ENCODE measurements at regions not wholly inside any gene's neighbourhood (a gene's known extent, or its start where the extent isn't known, plus 50 kb on each side); places are given as distances from the start of the nearest gene placed in this dataset.

DNA sequence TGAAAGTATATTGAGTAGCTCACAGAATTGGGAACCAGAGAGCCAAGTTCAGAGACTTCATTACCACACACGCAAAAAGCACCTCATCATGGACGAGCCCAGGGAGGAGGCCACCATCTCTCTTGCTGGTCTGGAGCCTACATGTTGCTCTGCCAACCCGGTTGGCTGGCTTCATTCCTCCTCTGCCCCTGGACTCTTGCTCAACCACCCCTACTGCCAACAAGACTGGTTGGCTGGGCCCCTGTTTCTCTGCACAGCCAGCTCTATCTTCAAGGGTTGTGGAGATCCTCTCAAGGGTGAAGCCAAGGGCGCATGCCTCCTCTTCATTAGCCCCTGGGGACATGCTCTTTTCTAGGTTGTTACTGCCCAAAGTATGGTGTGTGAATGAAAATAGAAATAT lies 142.7 kb downstream of the JCAD start:
- H3K27me3 Mint-ChIP-seq (ENCODE audit: low read depth): peaks cover 19% of the 10 kb centered on the region
- Histone ChIP-seq H2BK20ac (ENCODE audit: low read depth, low read length, poor library complexity, severe bottlenecking) (no peak overlapping the region), H2BK120ac (ENCODE audit: low read depth, low read length, poor library complexity, severe bottlenecking) (no peak overlapping the region)

More for the DNA sequence above, 142.7 kb downstream of the JCAD start:
- no peak overlapping the region for H3K4ac ChIP-seq (ENCODE audit: low read depth, low read length)
- no CpG with 5 or more reads among the region's 4 CpGs for WGBS (ENCODE audit: extremely low coverage, insufficient read length, low lambda C conversion rate)
- no peaks in the 10 kb centered on the region for H3K27me3 ChIP-seq (ENCODE audit: insufficient read depth, low read length)
- Mint-ChIP-seq H3K27ac (no peak overlapping the region), H3K9me3 (0 out of 5 replicates have a peak, but pooled peaks cover 0 to under 1% of the 10 kb centered on the region in 2 experiments), H3K4me1 (no peaks in the 10 kb centered on the region), H3K4me3 (no peak overlapping the region), H3K36me3 (ENCODE audit: insufficient read depth in 1 of 3, low read depth in 3 of 3) (0 out of 7 replicates have a peak, but pooled peaks cover 0 to under 1% (median 0%) of the 10 kb centered on the region in 3 experiments)
- H2AK5ac ChIP-seq (ENCODE audit: insufficient read length, low read length): no peak overlapping the region
- H3K23me2 ChIP-seq (ENCODE audit: insufficient read length, low read depth, low read length, poor library complexity, severe bottlenecking): no peaks in the 10 kb centered on the region
- H3K4me2 ChIP-seq (ENCODE audit: insufficient read depth, insufficient read length, low read length): no peak overlapping the region
- H3K9me3 ChIP-seq (ENCODE audit: control insufficient read depth, low read depth, low read length): no peaks in the 10 kb centered on the region
- H2BK15ac ChIP-seq (ENCODE audit: low read depth, low read length): no peak overlapping the region
- H3T11ph ChIP-seq (ENCODE audit: low read length): no peak overlapping the region
- no peak overlapping the region for H3K23ac ChIP-seq (ENCODE audit: insufficient read length, low read depth, low read length)
- H2BK12ac ChIP-seq (ENCODE audit: insufficient read length, low read depth, low read length): no peak overlapping the region
- no peaks in the 10 kb centered on the region for H4K20me1 ChIP-seq (ENCODE audit: control insufficient read depth, insufficient read depth, insufficient read length)
- H4K8ac ChIP-seq (replicated peaks; ENCODE audit: insufficient read length, low read depth, low read length): no peak overlapping the region
- TF ChIP-seq CTCF (conservative IDR thresholded peaks at IDR 0.05): no peak
- no peak overlapping the region for H3K56ac ChIP-seq (ENCODE audit: insufficient read length, low read depth, low read length)
- H3K79me1 ChIP-seq (ENCODE audit: insufficient read depth, low read depth, low read length, poor library complexity, severe bottlenecking): no peaks in the 10 kb centered on the region
- H3K9ac ChIP-seq (ENCODE audit: extremely low read depth, insufficient read length, low read length): no peak overlapping the region
- DNase-seq: no peak
- no peak overlapping the region for H2AFZ ChIP-seq (ENCODE audit: low read length)
- H3K14ac ChIP-seq (ENCODE audit: insufficient read depth, low read length): no peak overlapping the region
- H3K4me1 ChIP-seq (ENCODE audit: insufficient read depth, low read length): no peaks in the 10 kb centered on the region
- H3K18ac ChIP-seq (ENCODE audit: insufficient read length, low read depth, low read length): no peak overlapping the region
- H3K79me2 ChIP-seq (ENCODE audit: insufficient read depth, low read length): no peaks in the 10 kb centered on the region
- no peak overlapping the region for H4K91ac ChIP-seq (ENCODE audit: insufficient read length, low read depth, low read length)
- no peak overlapping the region for H4K5ac ChIP-seq (ENCODE audit: insufficient read length, low read depth, low read length)
- no peak overlapping the region for H2BK5ac ChIP-seq (ENCODE audit: insufficient read length, low read length)
- H3K27ac ChIP-seq (ENCODE audit: insufficient read length, low read depth, low read length): no peak overlapping the region
